ENCODE measurements at regions not wholly inside any gene's neighbourhood (a gene's known extent, or its start where the extent isn't known, plus 50 kb on each side); places are given as distances from the start of the nearest gene placed in this dataset.

- in situ Hi-C loops (cut with MboI; ENCODE audit: low sequenced_read_pairs) = no loop called here
Observed at GRCh38 chr9:14560194-14560593, 133.0 kb downstream of the ZDHHC21 start.

- in situ Hi-C loops (cut with MboI; ENCODE audit: low sequenced_read_pairs) = no loop called here
Observed at GRCh38 chr9:14554886-14555285, 138.3 kb downstream of the ZDHHC21 start.

- in situ Hi-C loops (cut with MboI; ENCODE audit: low sequenced_read_pairs) = no loop called here
Observed at GRCh38 chr9:14547245-14548060, 145.8 kb downstream of the ZDHHC21 start.

- in situ Hi-C loops (cut with MboI; ENCODE audit: low sequenced_read_pairs) = no loop called here
Observed at GRCh38 chr9:14546693-14547092, 146.5 kb downstream of the ZDHHC21 start.

GRCh38 chr9:14542071-14542470 lies 151.2 kb downstream of the ZDHHC21 start:
- in situ Hi-C loops (cut with MboI; ENCODE audit: low sequenced_read_pairs) = no loop called here

GRCh38 chr9:14538526-14538925 lies 154.7 kb downstream of the ZDHHC21 start:
- in situ Hi-C loops (cut with MboI; ENCODE audit: low sequenced_read_pairs) = no loop called here

GRCh38 chr9:14535161-14535955 lies 157.9 kb downstream of the ZDHHC21 start:
- in situ Hi-C loops (cut with MboI; ENCODE audit: low sequenced_read_pairs) = no loop called here

GRCh38 chr9:14533867-14534640 lies 159.2 kb downstream of the ZDHHC21 start:
- in situ Hi-C loops (cut with MboI; ENCODE audit: low sequenced_read_pairs) = no loop called here

GRCh38 chr9:14532456-14533115 lies 160.6 kb downstream of the ZDHHC21 start:
- in situ Hi-C loops (cut with MboI; ENCODE audit: low sequenced_read_pairs) = no loop called here

- in situ Hi-C loops (cut with MboI; ENCODE audit: low sequenced_read_pairs) = no loop called here
Observed at GRCh38 chr9:14531341-14532269, 161.6 kb downstream of the ZDHHC21 start.

- in situ Hi-C loops (cut with MboI; ENCODE audit: low sequenced_read_pairs) = no loop called here
Observed at GRCh38 chr9:14530841-14531240, 162.4 kb downstream of the ZDHHC21 start.

GRCh38 chr9:14530366-14530765 lies 162.9 kb downstream of the ZDHHC21 start:
- in situ Hi-C loops (cut with MboI; ENCODE audit: low sequenced_read_pairs) = no loop called here

GRCh38 chr9:14529629-14530028 lies 163.6 kb downstream of the ZDHHC21 start:
- in situ Hi-C loops (cut with MboI; ENCODE audit: low sequenced_read_pairs) = no loop called here

- in situ Hi-C loops (cut with MboI; ENCODE audit: low sequenced_read_pairs) = no loop called here
Observed at GRCh38 chr9:14529054-14529453, 164.2 kb downstream of the ZDHHC21 start.

GRCh38 chr9:14526504-14526903 lies 166.7 kb downstream of the ZDHHC21 start:
- in situ Hi-C loops (cut with MboI; ENCODE audit: low sequenced_read_pairs) = no loop called here

GRCh38 chr9:14525856-14526255 lies 167.4 kb downstream of the ZDHHC21 start:
- in situ Hi-C loops (cut with MboI; ENCODE audit: low sequenced_read_pairs) = no loop called here

GRCh38 chr9:14524873-14525515 lies 168.2 kb downstream of the ZDHHC21 start:
- in situ Hi-C loops (cut with MboI; ENCODE audit: low sequenced_read_pairs) = no loop called here

- in situ Hi-C loops (cut with MboI; ENCODE audit: low sequenced_read_pairs) = no loop called here
Observed at GRCh38 chr9:14523545-14523944, 169.7 kb downstream of the ZDHHC21 start.

All from HL-60/S4 treated with phorbol 12-myristate 13-acetate at 8.2 ng/mL for 4 days and 3 days (cell line).